Forelimb muscle (tissue), 1 donor: ENCODE measurements at regions not wholly inside any gene's neighbourhood (a gene's known extent, or its start where the extent isn't known, plus 50 kb on each side); places are given as distances from the start of the nearest gene placed in this dataset.

ENCODE experiments used
- DNase-seq: peaks from one replicate; pipeline ENCODE4 v3.0.0-alpha.2; 2013; ENCODE audit warnings: low read depth

GRCh38 chr4:125688841-125689240, 374.1 kb downstream of the FAT4 start:
- DNase-seq: no peak

- no peak for DNase-seq
Measured at GRCh38 chr4:125689805-125690204, 375.1 kb downstream of the FAT4 start.

- no peak for DNase-seq
Measured at GRCh38 chr4:125693228-125693627, 378.5 kb downstream of the FAT4 start.

GRCh38 chr4:125702406-125702805, 387.7 kb downstream of the FAT4 start:
- no peak for DNase-seq

GRCh38 chr4:125703443-125703842, 388.7 kb downstream of the FAT4 start:
- DNase-seq: no peak

GRCh38 chr4:125704726-125705125, 390.0 kb downstream of the FAT4 start:
- no peak for DNase-seq

- DNase-seq: no peak
Measured at GRCh38 chr4:125705681-125706080, 390.9 kb downstream of the FAT4 start.

- no peak for DNase-seq
Measured at GRCh38 chr4:125707397-125707796, 392.6 kb downstream of the FAT4 start.

GRCh38 chr4:125710766-125711165, 396.0 kb downstream of the FAT4 start:
- DNase-seq: no peak

GRCh38 chr4:125714049-125714448, 399.3 kb downstream of the FAT4 start:
- DNase-seq: no peak

GRCh38 chr4:125714845-125715244, 400.1 kb downstream of the FAT4 start:
- no peak for DNase-seq

- DNase-seq: no peak
Measured at GRCh38 chr4:125719987-125720386, 405.2 kb downstream of the FAT4 start.

GRCh38 chr4:125722009-125722408, 407.3 kb downstream of the FAT4 start:
- no peak for DNase-seq

- DNase-seq: no peak
Measured at GRCh38 chr4:125725957-125726525, 411.3 kb downstream of the FAT4 start.

GRCh38 chr4:125727931-125728330, 413.2 kb downstream of the FAT4 start:
- DNase-seq: no peak

GRCh38 chr4:125728568-125728967, 413.8 kb downstream of the FAT4 start:
- no peak for DNase-seq

GRCh38 chr4:125729171-125729570, 414.4 kb downstream of the FAT4 start:
- no peak for DNase-seq

GRCh38 chr4:125732632-125733031, 417.9 kb downstream of the FAT4 start:
- no peak for DNase-seq

- DNase-seq: no peak
Measured at GRCh38 chr4:125734504-125734903, 419.7 kb downstream of the FAT4 start.

GRCh38 chr4:125735102-125735501, 420.3 kb downstream of the FAT4 start:
- DNase-seq: no peak

GRCh38 chr4:125736057-125736456, 421.3 kb downstream of the FAT4 start:
- DNase-seq: no peak

GRCh38 chr4:125739760-125740159, 425.0 kb downstream of the FAT4 start:
- no peak for DNase-seq

GRCh38 chr4:125741825-125742452, 427.2 kb downstream of the FAT4 start:
- no peak for DNase-seq

- no peak for DNase-seq
Measured at GRCh38 chr4:125744891-125745364, 430.2 kb downstream of the FAT4 start.
